AG04450 (cell line): ENCODE measurements at regions not wholly inside any gene's neighbourhood (a gene's known extent, or its start where the extent isn't known, plus 50 kb on each side); places are given as distances from the start of the nearest gene placed in this dataset.

Source experiments
- CTCF ChIA-PET: fragments of 300-600, 350-600 bp; formaldehyde crosslinking; extraction: SDS; loops from one replicate; lab custom pipeline; 2022; ENCODE audit warnings: antibody characterized with exemption, inconsistent platforms; lab: Charles Lee
- POLR2A ChIA-PET: fragments of 350-600 bp; formaldehyde crosslinking; extraction: SDS; loops from one replicate; lab custom pipeline; 2021; ENCODE audit warnings: antibody characterized with exemption, inconsistent platforms; lab: Yijun Ruan, JAX
- DNase-seq: peaks from one replicate; pipeline ENCODE4 v3.0.0-alpha.2; 2011; ENCODE audit warnings: low read depth, low spot score
- H3K27ac ChIP-seq: one replicate; pipeline ENCODE4 v1.5.1; 2012; ENCODE audit warnings: low read depth, low read length, control low read depth
- H3K27me3 ChIP-seq: one replicate; pipeline ENCODE4 v1.6.0; 2012; ENCODE audit warnings: low read length; ENCODE audit not compliant: control insufficient read depth, insufficient read depth
- H3K4me3 ChIP-seq: 2 replicates; pipeline ENCODE4 v1.5.1; 2011; ENCODE audit warnings: mild to moderate bottlenecking, low read depth, low read length, control low read depth
- H3K9me3 ChIP-seq: 2 replicates; pipeline ENCODE4 v1.5.1; 2012; ENCODE audit warnings: low read length; ENCODE audit not compliant: control insufficient read depth, insufficient read depth
- TF ChIP-seq, protein P1 (sequence below): IDR thresholded peaks from 2 replicates; pipeline ENCODE4 v1.5.1; 2011; ENCODE audit warnings: low read depth, low read length, control low read depth, inconsistent platforms

DNA sequence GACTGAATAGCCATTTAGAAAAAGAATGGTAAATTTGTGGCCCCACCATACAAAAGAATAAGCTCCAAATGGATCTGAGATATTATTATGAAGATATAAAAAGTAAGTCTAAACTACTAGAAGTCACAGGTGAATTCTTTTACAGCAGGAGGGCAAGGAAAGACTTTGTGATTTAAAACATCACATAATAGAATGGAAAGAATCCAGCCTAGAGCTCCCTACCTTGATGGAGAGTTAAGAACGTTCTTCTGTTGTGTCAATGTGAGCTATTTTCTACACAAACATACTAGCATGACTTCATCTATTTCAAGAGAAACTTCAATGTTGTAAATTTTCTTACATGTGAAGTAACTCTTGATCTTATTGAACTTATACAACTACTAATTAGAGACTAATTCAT, 100.0 kb upstream of the NRSN1 start:
- CTCF ChIA-PET = no interaction called here
- TF ChIP-seq, protein P1, sequence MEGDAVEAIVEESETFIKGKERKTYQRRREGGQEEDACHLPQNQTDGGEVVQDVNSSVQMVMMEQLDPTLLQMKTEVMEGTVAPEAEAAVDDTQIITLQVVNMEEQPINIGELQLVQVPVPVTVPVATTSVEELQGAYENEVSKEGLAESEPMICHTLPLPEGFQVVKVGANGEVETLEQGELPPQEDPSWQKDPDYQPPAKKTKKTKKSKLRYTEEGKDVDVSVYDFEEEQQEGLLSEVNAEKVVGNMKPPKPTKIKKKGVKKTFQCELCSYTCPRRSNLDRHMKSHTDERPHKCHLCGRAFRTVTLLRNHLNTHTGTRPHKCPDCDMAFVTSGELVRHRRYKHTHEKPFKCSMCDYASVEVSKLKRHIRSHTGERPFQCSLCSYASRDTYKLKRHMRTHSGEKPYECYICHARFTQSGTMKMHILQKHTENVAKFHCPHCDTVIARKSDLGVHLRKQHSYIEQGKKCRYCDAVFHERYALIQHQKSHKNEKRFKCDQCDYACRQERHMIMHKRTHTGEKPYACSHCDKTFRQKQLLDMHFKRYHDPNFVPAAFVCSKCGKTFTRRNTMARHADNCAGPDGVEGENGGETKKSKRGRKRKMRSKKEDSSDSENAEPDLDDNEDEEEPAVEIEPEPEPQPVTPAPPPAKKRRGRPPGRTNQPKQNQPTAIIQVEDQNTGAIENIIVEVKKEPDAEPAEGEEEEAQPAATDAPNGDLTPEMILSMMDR = no peak
- no peak for DNase-seq
- POLR2A ChIA-PET = no interaction called here
- H3K27ac ChIP-seq = no peak overlapping the region
- H3K9me3 ChIP-seq = peaks cover 9% of the 10 kb centered on the region
- no peaks in the 10 kb centered on the region for H3K27me3 ChIP-seq
- H3K4me3 ChIP-seq = no peak overlapping the region

DNA sequence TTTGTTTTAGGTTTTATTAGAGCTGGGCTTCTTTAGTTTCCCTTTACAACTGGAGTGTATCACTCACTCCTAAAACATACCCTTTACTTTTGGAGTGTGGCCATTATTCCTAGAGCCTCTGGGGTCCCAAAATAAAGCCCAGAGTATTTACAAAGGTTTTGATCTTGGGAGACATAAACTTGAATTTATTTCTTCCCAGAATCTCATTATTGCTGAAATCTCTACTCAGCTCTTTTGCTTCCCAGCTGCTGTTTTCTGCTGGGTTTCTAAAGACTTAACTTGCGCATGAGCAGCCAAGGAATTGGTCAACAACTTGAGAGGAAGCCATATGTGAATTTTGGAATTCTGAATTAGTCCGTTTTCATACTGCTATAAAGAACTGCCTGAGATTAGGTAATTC, 94.5 kb upstream of the NRSN1 start:
- POLR2A ChIA-PET = no interaction called here
- H3K4me3 ChIP-seq = no peak overlapping the region
- H3K27me3 ChIP-seq = no peaks in the 10 kb centered on the region
- H3K27ac ChIP-seq = no peak overlapping the region
- H3K9me3 ChIP-seq = peaks cover 12% of the 10 kb centered on the region
- DNase-seq = no peak
- CTCF ChIA-PET = no interaction called here
- TF ChIP-seq, protein P1 = no peak

DNA sequence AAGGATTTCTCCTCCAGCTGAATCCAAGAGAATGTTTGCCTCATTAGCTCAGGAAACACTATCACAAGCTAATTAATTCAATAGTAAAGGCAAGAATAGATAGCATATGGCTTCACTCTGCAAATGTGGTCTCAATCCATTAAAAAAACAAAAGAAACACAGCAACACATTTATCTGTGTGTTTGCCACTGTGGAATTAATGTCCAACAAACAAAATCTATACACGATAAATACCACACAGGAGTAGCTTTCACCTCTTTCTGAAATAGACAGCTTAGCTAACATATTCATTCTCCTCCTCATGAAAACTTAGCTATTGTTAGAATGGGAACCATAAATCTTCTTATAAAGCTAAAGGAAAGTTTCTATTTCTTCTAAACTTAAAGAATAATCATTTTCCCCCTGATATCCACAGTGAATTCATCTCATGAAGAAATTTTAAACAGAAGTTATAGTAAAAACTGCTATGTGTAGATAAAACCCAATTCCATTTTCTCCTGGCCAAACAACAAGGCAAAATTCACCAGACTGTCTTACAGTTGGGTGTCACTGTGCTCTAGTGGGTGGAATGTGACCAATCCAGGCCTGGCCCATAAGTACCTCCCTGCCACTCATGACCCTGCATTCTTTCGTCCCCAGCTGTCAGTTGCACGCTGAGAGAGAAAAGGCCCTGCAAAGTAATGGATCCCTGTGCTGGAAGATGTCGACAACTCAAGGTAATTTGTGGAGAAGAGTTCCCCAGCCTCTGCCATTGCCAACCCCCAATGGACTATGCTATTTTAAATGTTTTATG, 92.9 kb upstream of the NRSN1 start:
- H3K27ac ChIP-seq = no peak overlapping the region
- ChIA-PET CTCF (no interaction called here), POLR2A (no interaction called here)
- DNase-seq = no peak
- no peaks in the 10 kb centered on the region for H3K27me3 ChIP-seq
- H3K4me3 ChIP-seq = no peak overlapping the region
- peaks cover 8% of the 10 kb centered on the region for H3K9me3 ChIP-seq
- TF ChIP-seq, protein P1 = no peak

DNA sequence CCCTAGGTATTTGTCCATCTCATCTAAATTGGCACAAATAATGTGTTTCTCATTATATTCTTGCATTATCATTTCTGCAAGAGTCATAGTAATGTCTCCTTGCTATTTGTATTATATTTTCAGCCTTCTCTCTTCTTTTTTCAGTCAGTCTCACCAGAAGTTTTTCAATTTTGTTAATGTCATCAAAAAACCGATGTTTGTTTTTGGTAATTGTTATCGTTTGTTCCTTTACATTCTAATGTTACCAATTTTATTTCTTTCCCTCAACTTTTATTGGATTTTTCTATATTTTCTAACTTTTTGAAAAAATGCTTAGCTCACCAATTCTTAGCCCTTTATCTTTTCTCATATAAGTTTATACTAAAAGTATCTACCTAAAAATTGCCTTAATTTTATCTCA, 82.2 kb upstream of the NRSN1 start:
- POLR2A ChIA-PET = no interaction called here

DNA sequence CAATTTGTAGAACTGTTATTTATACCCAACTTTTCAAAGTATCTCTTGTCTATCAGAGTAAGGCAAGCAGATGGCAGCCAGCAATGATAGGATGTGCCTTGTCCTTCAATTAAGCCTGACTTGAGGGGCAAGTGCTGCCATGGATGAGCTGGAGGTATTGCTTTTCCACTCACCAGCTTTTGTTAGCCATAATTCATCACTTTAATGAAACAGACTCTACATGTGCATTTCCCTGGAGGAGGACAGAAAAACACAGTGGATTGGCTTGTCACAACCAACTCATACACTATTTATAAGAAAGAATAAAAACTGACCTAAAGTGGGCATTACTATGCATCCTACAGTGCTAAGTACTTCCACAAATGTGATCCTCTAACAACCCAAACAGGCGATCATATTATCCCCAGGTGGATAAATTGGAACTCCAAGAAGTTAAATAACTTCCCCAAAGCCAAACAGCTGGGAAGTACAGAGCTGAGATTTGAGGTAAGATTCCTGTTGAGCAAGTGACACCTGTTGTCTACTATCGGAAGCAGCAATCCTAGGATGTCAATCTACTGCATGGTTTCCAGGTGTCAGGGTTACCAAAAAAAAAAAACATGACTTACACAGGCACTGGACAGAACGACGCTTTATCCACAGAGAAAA, 73.9 kb upstream of the NRSN1 start:
- CTCF ChIA-PET = no interaction called here
- POLR2A ChIA-PET = no interaction called here

More for the DNA sequence above, 82.2 kb upstream of the NRSN1 start:
- Histone ChIP-seq H3K27ac (no peak overlapping the region), H3K27me3 (no peaks in the 10 kb centered on the region), H3K4me3 (no peak overlapping the region), H3K9me3 (peaks cover 9% of the 10 kb centered on the region)
- CTCF ChIA-PET = no interaction called here
- TF ChIP-seq, protein P1 = no peak
- DNase-seq = no peak

More for the DNA sequence above, 73.9 kb upstream of the NRSN1 start:
- Histone ChIP-seq H3K9me3 (no peaks in the 10 kb centered on the region; the same call in none of the 2 replicates), H3K27me3 (no peaks in the 10 kb centered on the region), H3K27ac (no peak overlapping the region), H3K4me3 (no peak overlapping the region)
- DNase-seq = no peak
- TF ChIP-seq, protein P1 = no peak
